HEK293 (cell line): ENCODE measurements at regions not wholly inside any gene's neighbourhood (a gene's known extent, or its start where the extent isn't known, plus 50 kb on each side); places are given as distances from the start of the nearest gene placed in this dataset.

Experiments
- KLF1 ChIP-seq: fragments of 450-650 bp; formaldehyde crosslinking; IDR thresholded peaks from 2 replicates; pipeline ENCODE4 v1.5.1; 2016; ENCODE audit warnings: missing biosample characterization, missing genetic modification characterization
- PRDM4 ChIP-seq: fragments of 450-650 bp; formaldehyde crosslinking; IDR thresholded peaks from 2 replicates; pipeline ENCODE4 v1.5.1; 2017; ENCODE audit warnings: missing biosample characterization, missing genetic modification characterization
- ZBTB49 ChIP-seq: fragments of 450-650 bp; formaldehyde crosslinking; IDR thresholded peaks from 2 replicates; pipeline ENCODE4 v1.5.1; 2016; ENCODE audit warnings: missing biosample characterization, missing genetic modification characterization, low read depth
- ZNF175 ChIP-seq: fragments of 450-650 bp; formaldehyde crosslinking; IDR thresholded peaks from 2 replicates; pipeline ENCODE4 v1.5.1; 2016; ENCODE audit warnings: missing biosample characterization, missing genetic modification characterization
- ZNF549 ChIP-seq: fragments of 450-650 bp; IDR thresholded peaks from 2 replicates; pipeline ENCODE4 v1.5.1; 2018; ENCODE audit warnings: missing biosample characterization, missing genetic modification characterization, mild to moderate bottlenecking, inconsistent platforms, moderate library complexity
- ZNF560 ChIP-seq: fragments of 450-650 bp; formaldehyde crosslinking; IDR thresholded peaks from 2 replicates; pipeline ENCODE4 v1.5.1; 2017; ENCODE audit warnings: missing biosample characterization, missing genetic modification characterization, borderline replicate concordance
- ZNF660 ChIP-seq: fragments of 450-650 bp; IDR thresholded peaks from 2 replicates; pipeline ENCODE4 v1.5.1; 2018; ENCODE audit warnings: missing biosample characterization, mild to moderate bottlenecking, missing genetic modification characterization
- TF ChIP-seq, protein P1 (sequence below): fragments of 450-650 bp; formaldehyde crosslinking; IDR thresholded peaks from 2 replicates; pipeline ENCODE4 v1.5.1; 2016; ENCODE audit warnings: missing biosample characterization, missing genetic modification characterization
- TF ChIP-seq, protein P2 (sequence below): fragments of 450-650 bp; formaldehyde crosslinking; IDR thresholded peaks from 2 replicates; pipeline ENCODE4 v1.5.1; 2016; ENCODE audit warnings: missing biosample characterization, missing genetic modification characterization

DNA sequence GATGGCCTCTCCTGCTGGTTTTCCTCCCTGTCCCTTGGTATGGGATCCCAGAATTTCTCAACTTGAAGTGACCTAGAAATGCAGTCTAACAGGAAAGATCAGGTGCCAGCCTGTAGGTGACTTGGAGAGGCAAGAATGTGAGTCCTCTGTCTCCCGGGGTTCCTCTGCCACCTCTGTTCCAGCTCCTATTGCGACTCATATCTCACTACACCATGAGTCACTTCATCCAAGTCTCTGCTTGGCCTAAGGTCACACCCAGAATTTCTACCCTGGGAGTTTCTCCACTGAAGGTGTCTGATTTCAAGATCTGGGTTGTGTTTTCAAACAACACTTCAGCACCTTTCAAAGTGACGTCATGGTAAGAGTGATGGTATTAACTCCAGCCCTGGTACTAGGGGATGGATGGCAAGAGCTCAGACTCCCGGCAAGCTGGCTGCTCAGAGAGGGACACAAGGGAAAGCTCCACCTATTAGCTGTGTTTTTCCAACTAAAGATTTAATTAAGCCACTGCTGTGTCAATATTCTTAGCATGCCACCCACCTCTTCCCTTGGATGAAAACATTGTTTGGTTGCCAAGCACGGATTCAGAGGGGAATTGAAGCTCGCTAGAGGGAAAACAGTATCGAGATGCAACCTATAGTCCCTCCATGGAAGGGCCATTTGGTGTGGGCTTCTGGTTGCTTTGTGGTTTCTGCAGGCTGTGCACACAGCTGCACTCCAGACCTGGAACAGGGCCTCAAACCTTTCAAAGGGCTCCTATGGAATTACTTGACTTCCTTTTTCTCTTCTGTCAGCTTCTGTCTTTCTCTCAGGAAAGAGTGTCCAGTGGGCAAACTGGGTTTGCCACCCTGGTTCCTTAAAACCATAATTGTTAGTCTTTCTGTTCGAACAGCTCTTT lies 205.7 kb downstream of the GAS1 start:
- TF ChIP-seq KLF1 (tag by site-specific recombination) (peak; percentile 95), ZNF560 (tag by site-specific recombination) (no peak), ZNF549 (tag by site-specific recombination) (no peak), ZNF175 (no peak), PRDM4 (tag by site-specific recombination) (peak; percentile 84), ZNF660 (tag by site-specific recombination) (peak; percentile 92), ZBTB49 (tag by site-specific recombination) (no peak)
- TF ChIP-seq, protein P1, sequence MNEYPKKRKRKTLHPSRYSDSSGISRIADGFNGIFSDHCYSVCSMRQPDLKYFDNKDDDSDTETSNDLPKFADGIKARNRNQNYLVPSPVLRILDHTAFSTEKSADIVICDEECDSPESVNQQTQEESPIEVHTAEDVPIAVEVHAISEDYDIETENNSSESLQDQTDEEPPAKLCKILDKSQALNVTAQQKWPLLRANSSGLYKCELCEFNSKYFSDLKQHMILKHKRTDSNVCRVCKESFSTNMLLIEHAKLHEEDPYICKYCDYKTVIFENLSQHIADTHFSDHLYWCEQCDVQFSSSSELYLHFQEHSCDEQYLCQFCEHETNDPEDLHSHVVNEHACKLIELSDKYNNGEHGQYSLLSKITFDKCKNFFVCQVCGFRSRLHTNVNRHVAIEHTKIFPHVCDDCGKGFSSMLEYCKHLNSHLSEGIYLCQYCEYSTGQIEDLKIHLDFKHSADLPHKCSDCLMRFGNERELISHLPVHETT (tag by site-specific recombination) = peak; percentile 94
- TF ChIP-seq, protein P2, sequence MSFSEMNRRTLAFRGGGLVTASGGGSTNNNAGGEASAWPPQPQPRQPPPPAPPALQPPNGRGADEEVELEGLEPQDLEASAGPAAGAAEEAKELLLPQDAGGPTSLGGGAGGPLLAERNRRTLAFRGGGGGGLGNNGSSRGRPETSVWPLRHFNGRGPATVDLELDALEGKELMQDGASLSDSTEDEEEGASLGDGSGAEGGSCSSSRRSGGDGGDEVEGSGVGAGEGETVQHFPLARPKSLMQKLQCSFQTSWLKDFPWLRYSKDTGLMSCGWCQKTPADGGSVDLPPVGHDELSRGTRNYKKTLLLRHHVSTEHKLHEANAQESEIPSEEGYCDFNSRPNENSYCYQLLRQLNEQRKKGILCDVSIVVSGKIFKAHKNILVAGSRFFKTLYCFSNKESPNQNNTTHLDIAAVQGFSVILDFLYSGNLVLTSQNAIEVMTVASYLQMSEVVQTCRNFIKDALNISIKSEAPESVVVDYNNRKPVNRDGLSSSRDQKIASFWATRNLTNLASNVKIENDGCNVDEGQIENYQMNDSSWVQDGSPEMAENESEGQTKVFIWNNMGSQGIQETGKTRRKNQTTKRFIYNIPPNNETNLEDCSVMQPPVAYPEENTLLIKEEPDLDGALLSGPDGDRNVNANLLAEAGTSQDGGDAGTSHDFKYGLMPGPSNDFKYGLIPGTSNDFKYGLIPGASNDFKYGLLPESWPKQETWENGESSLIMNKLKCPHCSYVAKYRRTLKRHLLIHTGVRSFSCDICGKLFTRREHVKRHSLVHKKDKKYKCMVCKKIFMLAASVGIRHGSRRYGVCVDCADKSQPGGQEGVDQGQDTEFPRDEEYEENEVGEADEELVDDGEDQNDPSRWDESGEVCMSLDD (tag by site-specific recombination) = no peak
